SK-N-DZ (cell line): ENCODE measurements at regions not wholly inside any gene's neighbourhood (a gene's known extent, or its start where the extent isn't known, plus 50 kb on each side); places are given as distances from the start of the nearest gene placed in this dataset.
"Not testable (repeated sequence)": the region's sequence is repeated elsewhere in the genome, so short reads cannot be mapped to it uniquely, and the experiment has no call there.

Source experiments
- DNase-seq: peaks from one replicate; pipeline ENCODE4 v3.0.0-alpha.2; 2015; ENCODE audit warnings: low spot score

- DNase-seq = not testable (repeated sequence)
Measured at GRCh38 chr17:26936645-26937044, 357.3 kb upstream of the WSB1 start.

GRCh38 chr17:26937750-26938322 is 356.1 kb upstream of the WSB1 start:
- DNase-seq = not testable (repeated sequence)

GRCh38 chr17:26939755-26940154 is 354.2 kb upstream of the WSB1 start:
- DNase-seq = not testable (repeated sequence)

- not testable (repeated sequence) for DNase-seq
Measured at GRCh38 chr17:26940587-26940986, 353.3 kb upstream of the WSB1 start.

GRCh38 chr17:26962255-26963162 is 331.4 kb upstream of the WSB1 start:
- DNase-seq = no peak

GRCh38 chr17:26963163-26963503 is 330.8 kb upstream of the WSB1 start:
- DNase-seq = no peak

GRCh38 chr17:26965898-26966624 is 327.9 kb upstream of the WSB1 start:
- not testable (repeated sequence) for DNase-seq

- DNase-seq = not testable (repeated sequence)
Measured at GRCh38 chr17:26966625-26967179, 327.2 kb upstream of the WSB1 start.

- not testable (repeated sequence) for DNase-seq
Measured at GRCh38 chr17:26981845-26982425, 312.0 kb upstream of the WSB1 start.

- not testable (repeated sequence) for DNase-seq
Measured at GRCh38 chr17:26982563-26982962, 311.4 kb upstream of the WSB1 start.

- DNase-seq = not testable (repeated sequence)
Measured at GRCh38 chr17:26987851-26988250, 306.1 kb upstream of the WSB1 start.

- DNase-seq = not testable (repeated sequence)
Measured at GRCh38 chr17:26994648-26995047, 299.3 kb upstream of the WSB1 start.

- not testable (repeated sequence) for DNase-seq
Measured at GRCh38 chr17:26996146-26996916, 297.6 kb upstream of the WSB1 start.

GRCh38 chr17:27007734-27008531 is 286.0 kb upstream of the WSB1 start:
- not testable (repeated sequence) for DNase-seq

GRCh38 chr17:27009087-27009486 is 284.8 kb upstream of the WSB1 start:
- DNase-seq = no peak

- not testable (repeated sequence) for DNase-seq
Measured at GRCh38 chr17:27010138-27010537, 283.8 kb upstream of the WSB1 start.

- not testable (repeated sequence) for DNase-seq
Measured at GRCh38 chr17:27030552-27030951, 263.4 kb upstream of the WSB1 start.

GRCh38 chr17:27038676-27039075 is 255.2 kb upstream of the WSB1 start:
- DNase-seq = peak; percentile 43

GRCh38 chr17:27045039-27045438 is 248.9 kb upstream of the WSB1 start:
- not testable (repeated sequence) for DNase-seq
